ENCODE measurements at regions not wholly inside any gene's neighbourhood (a gene's known extent, or its start where the extent isn't known, plus 50 kb on each side); places are given as distances from the start of the nearest gene placed in this dataset.

- Histone ChIP-seq H3K27me3 (ENCODE audit: control insufficient read depth, insufficient read depth, low read length) (no peaks in the 10 kb centered on the region), H3K4me3 (ENCODE audit: insufficient read depth, low read depth, low read length) (no peak overlapping the region), H2AFZ (replicated peaks; ENCODE audit: low read length, poor library complexity) (no peak overlapping the region), H2AK9ac (replicated peaks; ENCODE audit: low read depth, low read length, poor library complexity) (no peak overlapping the region), H3K56ac (ENCODE audit: extremely low read depth, insufficient read depth, low read length) (no peak overlapping the region), H3K4me2 (ENCODE audit: low read depth, low read length) (no peak overlapping the region), H2BK15ac (ENCODE audit: low read depth, low read length) (no peak overlapping the region), H4K5ac (ENCODE audit: low read depth, low read length) (no peak overlapping the region), H3K4me1 (ENCODE audit: control insufficient read depth, insufficient read depth, low read length) (peaks cover 2% of the 10 kb centered on the region; the same call in 1 of the 2 replicates), H4K91ac (ENCODE audit: insufficient read depth, low read depth, low read length) (no peak overlapping the region), H4K8ac (ENCODE audit: low read depth in 2 of 2, low read length in 2 of 2) (no peak overlapping the region), H3K36me3 (ENCODE audit: control insufficient read depth, insufficient read depth, low read length) (no peaks in the 10 kb centered on the region), H3K9ac (ENCODE audit: low read depth, low read length) (no peak overlapping the region), H2BK5ac (ENCODE audit: low read depth, low read length, poor library complexity, severe bottlenecking) (no peak overlapping the region), H3K9me3 (ENCODE audit: control insufficient read depth, insufficient read depth, low read length) (no peaks in the 10 kb centered on the region), H2BK120ac (ENCODE audit: low read depth, low read length) (no peak overlapping the region), H4K20me1 (ENCODE audit: insufficient read depth, low read length) (no peaks in the 10 kb centered on the region), H3K23ac (ENCODE audit: low read depth, low read length) (no peak overlapping the region), H3K79me1 (ENCODE audit: low read depth in 1 of 2, low read length in 2 of 2) (no peaks in the 10 kb centered on the region), H3K18ac (ENCODE audit: low read depth, low read length) (no peak overlapping the region), H3K9me1 (ENCODE audit: insufficient read depth, low read length) (no peaks in the 10 kb centered on the region), H2BK20ac (ENCODE audit: low read depth, low read length) (no peak overlapping the region), H3K14ac (replicated peaks; ENCODE audit: low read depth, low read length) (no peak overlapping the region), H3K4ac (ENCODE audit: low read depth, low read length) (no peak overlapping the region), H3K27ac (ENCODE audit: insufficient read depth, low read length) (no peak overlapping the region), H2AK5ac (ENCODE audit: low read depth, low read length) (no peak overlapping the region)
- ATAC-seq (ENCODE audit: low read depth), result no peak
- TF ChIP-seq, protein P1, sequence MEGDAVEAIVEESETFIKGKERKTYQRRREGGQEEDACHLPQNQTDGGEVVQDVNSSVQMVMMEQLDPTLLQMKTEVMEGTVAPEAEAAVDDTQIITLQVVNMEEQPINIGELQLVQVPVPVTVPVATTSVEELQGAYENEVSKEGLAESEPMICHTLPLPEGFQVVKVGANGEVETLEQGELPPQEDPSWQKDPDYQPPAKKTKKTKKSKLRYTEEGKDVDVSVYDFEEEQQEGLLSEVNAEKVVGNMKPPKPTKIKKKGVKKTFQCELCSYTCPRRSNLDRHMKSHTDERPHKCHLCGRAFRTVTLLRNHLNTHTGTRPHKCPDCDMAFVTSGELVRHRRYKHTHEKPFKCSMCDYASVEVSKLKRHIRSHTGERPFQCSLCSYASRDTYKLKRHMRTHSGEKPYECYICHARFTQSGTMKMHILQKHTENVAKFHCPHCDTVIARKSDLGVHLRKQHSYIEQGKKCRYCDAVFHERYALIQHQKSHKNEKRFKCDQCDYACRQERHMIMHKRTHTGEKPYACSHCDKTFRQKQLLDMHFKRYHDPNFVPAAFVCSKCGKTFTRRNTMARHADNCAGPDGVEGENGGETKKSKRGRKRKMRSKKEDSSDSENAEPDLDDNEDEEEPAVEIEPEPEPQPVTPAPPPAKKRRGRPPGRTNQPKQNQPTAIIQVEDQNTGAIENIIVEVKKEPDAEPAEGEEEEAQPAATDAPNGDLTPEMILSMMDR (conservative IDR thresholded peaks at IDR 0.05; ENCODE audit: low read depth, low read length), result no peak
- TF ChIP-seq RCOR1 (IDR thresholded peaks at IDR 0.05; ENCODE audit: insufficient replicate concordance, low read length), result no peak
- no peak for TF ChIP-seq MAFK (IDR thresholded peaks at IDR 0.05; ENCODE audit: low read depth, low read length)
- TF ChIP-seq CEBPB (IDR thresholded peaks at IDR 0.05; ENCODE audit: low read depth, low read length), result no peak
- TF ChIP-seq BHLHE40 (IDR thresholded peaks at IDR 0.05; ENCODE audit: low read depth, low read length), result no peak
- no peak for TF ChIP-seq POLR2A (IDR thresholded peaks at IDR 0.05; ENCODE audit: low read depth, low read length)
- TF ChIP-seq FOS (IDR thresholded peaks at IDR 0.05; ENCODE audit: low read depth, low read length), result no peak
- TF ChIP-seq, protein P2, sequence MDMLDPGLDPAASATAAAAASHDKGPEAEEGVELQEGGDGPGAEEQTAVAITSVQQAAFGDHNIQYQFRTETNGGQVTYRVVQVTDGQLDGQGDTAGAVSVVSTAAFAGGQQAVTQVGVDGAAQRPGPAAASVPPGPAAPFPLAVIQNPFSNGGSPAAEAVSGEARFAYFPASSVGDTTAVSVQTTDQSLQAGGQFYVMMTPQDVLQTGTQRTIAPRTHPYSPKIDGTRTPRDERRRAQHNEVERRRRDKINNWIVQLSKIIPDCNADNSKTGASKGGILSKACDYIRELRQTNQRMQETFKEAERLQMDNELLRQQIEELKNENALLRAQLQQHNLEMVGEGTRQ (IDR thresholded peaks at IDR 0.05; ENCODE audit: low read depth, low read length), result no peak
- TF ChIP-seq NFE2L2 (IDR thresholded peaks at IDR 0.05; ENCODE audit: low read depth, low read length), result no peak
- TF ChIP-seq RAD21 (IDR thresholded peaks at IDR 0.05; ENCODE audit: low read length), result no peak
- no peak for TF ChIP-seq CHD1 (IDR thresholded peaks at IDR 0.05; ENCODE audit: low read depth, low read length)
- TF ChIP-seq MAZ (IDR thresholded peaks at IDR 0.05; ENCODE audit: borderline replicate concordance, low read depth, low read length), result no peak
- TF ChIP-seq SMC3 (IDR thresholded peaks at IDR 0.05; ENCODE audit: low read depth, low read length), result no peak
- no peak for TF ChIP-seq MXI1 (IDR thresholded peaks at IDR 0.05; ENCODE audit: borderline replicate concordance, low read depth, low read length)
- TF ChIP-seq, protein P3, sequence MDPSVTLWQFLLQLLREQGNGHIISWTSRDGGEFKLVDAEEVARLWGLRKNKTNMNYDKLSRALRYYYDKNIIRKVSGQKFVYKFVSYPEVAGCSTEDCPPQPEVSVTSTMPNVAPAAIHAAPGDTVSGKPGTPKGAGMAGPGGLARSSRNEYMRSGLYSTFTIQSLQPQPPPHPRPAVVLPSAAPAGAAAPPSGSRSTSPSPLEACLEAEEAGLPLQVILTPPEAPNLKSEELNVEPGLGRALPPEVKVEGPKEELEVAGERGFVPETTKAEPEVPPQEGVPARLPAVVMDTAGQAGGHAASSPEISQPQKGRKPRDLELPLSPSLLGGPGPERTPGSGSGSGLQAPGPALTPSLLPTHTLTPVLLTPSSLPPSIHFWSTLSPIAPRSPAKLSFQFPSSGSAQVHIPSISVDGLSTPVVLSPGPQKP (IDR thresholded peaks at IDR 0.05; ENCODE audit: borderline replicate concordance, low read depth, low read length), result no peak
- intact Hi-C loops (cut with micrococcal nuclease) (no loop called here), dilution Hi-C loops (cut with HindIII; ENCODE audit: low sequenced_read_pairs, unreplicated experiment) (no loop called here), in situ Hi-C loops (cut with MboI; ENCODE audit: low sequenced_read_pairs) (no loop called here)
- POLR2A ChIA-PET (ENCODE audit: unreplicated experiment), result no interaction called here
- BruUV-seq (replicated peaks), result no TSS peak
- DNase-seq, result no peak
- CTCF ChIA-PET, result no interaction called here
- WGBS, 2 experiments (ENCODE audit: extremely low coverage in 2 of 2, insufficient read length in 1 of 2), result no CpG with 5 or more reads among the region's 4 CpGs
These were observed 94.8 kb upstream of the CREB1 start for GRCh38 chr2:207434899-207435465.

All from IMR-90 (cell line).